GM21367 (cell line): ENCODE measurements at regions not wholly inside any gene's neighbourhood (a gene's known extent, or its start where the extent isn't known, plus 50 kb on each side); places are given as distances from the start of the nearest gene placed in this dataset.

Experiments
- ATAC-seq: cut with Tn5 transposase; IDR thresholded peaks from one replicate; pipeline ENCODE4 v1.9.1; 2021; ENCODE audit not compliant: unreplicated experiment

- no peak for ATAC-seq
These were observed 123.6 kb upstream of the MID1 start for GRCh38 chrX:10744007-10744406.

- no peak for ATAC-seq
These were observed 127.6 kb upstream of the MID1 start for GRCh38 chrX:10747975-10748374.

- ATAC-seq = no peak
These were observed 128.7 kb upstream of the MID1 start for GRCh38 chrX:10749113-10749512.

DNA sequence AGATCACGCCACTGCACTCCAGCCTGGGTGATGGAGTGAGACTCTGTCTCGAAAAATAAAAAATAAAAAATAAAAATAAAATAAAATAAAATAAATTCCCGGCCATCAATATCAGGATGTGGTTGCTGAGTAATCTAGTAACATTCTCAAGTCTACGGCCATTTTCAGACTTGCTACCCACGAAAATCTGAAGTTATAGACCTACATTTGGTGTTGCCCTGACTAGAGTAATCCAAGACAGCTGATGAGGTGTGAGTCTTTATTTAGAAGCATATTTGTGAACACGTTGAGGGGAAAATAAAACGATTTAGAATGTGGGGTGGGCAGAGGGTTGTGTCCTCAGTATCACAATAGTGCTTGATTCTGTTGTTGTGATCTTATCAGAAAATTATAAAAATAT, 130.2 kb upstream of the MID1 start:
- ATAC-seq = no peak

DNA sequence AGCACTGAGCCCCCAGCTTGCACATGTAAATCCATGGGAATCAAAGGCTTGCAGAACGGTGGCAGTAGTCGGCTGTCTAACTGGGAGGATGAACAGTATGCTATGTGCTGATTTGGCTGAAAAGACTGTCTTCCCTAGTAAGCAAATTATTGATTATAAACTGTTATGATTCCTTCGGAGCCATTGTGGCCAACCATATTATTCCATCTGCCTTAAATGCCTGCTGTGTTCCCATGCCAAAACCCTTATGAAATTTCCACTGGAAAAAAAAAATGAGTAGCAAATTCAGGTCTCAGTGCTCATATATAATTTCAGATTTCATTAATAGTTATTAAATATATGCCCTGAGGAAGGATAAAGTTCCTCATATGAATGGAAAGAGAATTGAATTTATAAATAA, 132.7 kb upstream of the MID1 start:
- no peak for ATAC-seq

- no peak for ATAC-seq
These were observed 134.1 kb upstream of the MID1 start for GRCh38 chrX:10754445-10754844.

- no peak for ATAC-seq
These were observed 135.3 kb upstream of the MID1 start for GRCh38 chrX:10755439-10756334.

DNA sequence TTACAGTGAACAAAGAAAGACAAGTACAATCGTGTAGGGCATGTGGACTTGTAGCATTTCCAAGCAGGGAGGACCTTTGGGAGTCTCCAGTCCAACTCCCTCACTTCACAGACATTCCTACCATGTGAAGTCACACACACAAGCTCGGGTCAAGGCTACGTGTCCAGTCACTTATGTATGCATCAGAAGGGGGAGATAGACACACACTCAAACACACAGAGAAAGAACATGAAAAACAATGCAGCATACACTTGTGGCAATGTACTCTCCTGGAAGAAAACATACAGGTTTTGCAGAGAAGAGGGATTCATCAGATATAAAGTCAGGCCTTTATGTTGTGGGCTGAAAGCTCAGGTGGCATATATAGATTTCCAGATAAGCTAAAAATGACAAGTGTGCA, 136.1 kb upstream of the MID1 start:
- ATAC-seq = no peak

DNA sequence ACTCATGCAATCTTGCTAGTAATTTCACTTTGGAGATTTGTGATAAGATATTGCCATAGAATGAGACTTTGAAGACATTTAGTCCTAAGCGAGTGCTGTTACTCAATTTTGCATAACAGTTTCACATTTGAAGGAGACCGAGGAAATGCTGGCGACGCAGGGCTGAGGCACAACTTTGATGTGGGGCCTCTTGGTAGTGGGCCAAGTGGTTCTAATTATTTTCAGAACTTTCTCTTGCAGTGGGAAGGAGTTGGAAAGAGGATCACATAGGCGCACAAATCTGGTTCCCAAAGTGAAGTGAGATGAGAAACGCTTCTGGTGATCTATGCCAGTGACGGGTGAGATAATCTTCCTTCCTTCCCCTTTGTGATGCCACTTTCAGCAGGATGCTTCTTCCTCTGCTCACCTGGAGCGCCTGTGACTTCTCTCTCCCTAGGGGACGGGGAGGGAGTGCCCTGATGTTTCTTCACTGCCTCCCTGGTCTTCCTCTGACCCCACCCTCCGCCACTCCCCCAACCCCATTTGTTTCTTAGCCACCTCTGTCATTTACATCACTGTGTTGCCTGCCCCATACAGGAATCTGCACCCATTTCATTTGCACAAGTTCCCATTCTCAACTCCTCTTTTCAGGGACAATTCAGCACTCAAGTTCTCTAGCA, 138.9 kb upstream of the MID1 start:
- no peak for ATAC-seq

GRCh38 chrX:10761447-10761846, 141.1 kb upstream of the MID1 start:
- ATAC-seq = no peak

DNA sequence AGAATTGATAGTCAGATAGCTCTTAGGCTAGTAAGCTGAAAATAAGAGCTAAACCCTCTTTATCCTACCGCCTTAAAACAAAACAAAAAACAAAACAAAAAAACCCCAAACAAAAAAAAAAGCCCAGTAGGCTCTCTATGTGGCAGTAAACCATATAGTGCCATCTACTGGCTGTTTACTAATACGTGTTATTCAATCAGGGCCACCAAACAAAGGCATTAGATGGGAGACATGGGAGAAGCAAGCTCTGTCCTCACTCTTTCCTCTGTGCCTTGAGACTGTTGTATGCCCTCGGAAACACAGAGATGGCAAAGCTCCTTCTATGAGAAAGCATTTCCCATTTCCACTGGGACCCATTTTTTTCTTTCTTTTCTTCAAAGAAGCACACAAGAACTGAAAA, 148.8 kb upstream of the MID1 start:
- no peak for ATAC-seq

GRCh38 chrX:10769696-10770619, 149.6 kb upstream of the MID1 start:
- no peak for ATAC-seq

- no peak for ATAC-seq
These were observed 152.9 kb upstream of the MID1 start for GRCh38 chrX:10773318-10773717.

DNA sequence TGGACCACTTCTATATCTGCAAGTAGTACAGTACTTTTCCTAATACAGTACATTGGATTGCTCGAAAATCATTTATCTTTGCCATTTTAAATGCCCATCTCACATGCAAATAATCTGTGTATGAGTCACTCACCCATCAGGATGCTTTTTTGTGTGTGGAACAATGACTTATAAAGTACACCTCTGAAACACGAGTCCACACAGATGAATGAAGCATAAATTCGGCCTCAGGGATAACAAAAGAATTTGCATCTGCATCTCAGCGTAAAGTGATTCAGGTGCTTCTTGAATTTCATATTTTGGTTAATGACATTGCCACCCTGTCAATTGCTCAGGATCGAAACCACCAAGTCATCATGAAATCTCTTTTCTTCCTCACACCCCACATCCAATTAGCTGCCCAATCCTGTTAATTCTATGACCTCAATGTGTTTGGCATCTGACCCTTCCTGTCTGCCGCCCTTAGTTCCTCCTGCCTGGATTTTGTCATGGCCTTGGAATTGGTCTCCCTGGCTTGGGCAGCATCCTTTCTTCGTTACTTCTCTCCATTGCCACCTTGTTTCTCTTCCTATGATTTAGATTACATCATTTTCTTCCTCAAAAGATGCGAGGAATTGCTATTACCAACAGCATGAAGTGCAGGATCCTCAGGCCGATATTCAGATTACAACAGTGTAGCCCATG, 161.6 kb upstream of the MID1 start:
- no peak for ATAC-seq

DNA sequence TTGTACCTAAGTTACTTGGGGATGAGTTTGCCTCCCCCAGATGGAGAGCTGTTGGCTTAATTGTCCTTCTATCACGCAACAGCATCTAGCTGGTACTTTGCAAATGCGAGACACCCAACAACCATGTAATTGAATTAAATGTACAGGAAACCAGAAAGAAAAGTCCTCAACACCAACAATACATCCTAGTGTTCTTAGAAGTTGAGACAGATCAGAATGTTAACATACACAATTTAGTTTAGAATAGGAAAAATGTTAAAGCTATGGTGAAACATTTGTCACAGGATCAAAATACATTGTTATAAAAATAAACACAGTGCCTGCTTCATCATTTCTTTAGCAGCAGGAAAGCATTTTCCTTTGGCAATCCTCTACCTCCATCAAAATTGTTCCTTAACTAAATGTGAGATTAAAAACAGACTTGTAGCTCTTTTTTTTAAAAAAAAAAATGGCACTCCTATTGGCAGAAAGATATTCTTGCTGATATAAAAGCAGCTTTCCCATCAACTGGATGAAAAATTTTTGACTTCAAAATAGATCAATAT, 163.1 kb upstream of the MID1 start:
- ATAC-seq = no peak

GRCh38 chrX:10787264-10787663, 166.9 kb upstream of the MID1 start:
- ATAC-seq = no peak

DNA sequence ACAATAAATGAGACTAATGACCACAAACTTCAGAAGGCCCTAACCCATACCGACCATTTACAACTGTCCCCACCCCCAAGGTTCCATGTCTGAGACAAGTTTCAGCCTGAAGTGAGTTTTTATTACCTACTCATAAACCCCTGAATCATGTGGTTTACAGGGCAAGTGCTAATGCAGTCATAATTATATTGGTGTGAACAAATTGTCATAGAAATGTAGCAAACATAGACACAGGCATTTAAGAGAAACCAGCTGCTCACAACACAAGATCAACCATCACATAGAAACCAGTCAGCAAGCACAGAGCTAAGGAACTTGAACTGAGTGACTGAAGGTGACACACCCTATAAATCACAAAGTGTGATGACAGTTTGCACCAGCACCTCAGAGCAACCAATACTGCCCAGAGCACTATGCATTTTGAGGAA, 173.8 kb upstream of the MID1 start:
- ATAC-seq = no peak

DNA sequence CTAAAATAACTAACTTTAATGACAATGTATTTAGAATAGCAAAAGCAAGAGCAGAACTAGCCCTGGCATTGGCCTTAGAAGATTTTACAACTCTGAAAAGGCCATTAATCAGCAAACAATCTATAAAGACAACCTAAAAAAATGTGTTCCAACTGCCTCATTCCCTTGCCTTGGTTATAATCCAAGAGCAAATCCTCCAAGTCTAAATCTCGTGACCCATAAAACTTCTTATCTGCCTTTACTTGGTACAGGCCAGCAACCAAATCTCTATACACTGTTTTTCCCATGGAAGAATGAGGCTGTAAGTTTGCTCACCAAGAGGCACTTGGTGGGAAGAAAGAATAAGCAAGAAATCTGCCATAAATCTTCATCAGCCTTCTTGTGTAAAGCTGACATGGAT, 175.3 kb upstream of the MID1 start:
- no peak for ATAC-seq

DNA sequence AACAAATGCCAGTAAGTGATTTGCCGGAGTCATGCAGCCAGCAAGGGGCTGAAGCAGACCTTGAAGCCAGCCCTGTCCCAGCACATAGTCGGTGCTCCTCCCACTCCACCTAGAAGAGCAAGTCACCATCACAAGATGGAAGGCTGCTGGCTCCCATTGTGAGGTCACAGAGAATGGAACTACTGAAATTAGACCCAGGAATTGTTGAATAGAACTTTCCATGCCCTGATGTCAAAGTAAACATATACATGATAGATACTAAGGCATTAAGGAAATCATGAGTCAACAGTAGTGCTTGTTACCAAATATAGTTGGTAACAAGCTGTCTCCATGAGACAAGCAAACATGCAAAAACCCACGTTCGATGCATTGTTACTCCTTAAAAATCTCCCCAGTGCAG, 177.1 kb upstream of the MID1 start:
- ATAC-seq = no peak

- ATAC-seq = no peak
These were observed 177.7 kb upstream of the MID1 start for GRCh38 chrX:10798041-10798440.

DNA sequence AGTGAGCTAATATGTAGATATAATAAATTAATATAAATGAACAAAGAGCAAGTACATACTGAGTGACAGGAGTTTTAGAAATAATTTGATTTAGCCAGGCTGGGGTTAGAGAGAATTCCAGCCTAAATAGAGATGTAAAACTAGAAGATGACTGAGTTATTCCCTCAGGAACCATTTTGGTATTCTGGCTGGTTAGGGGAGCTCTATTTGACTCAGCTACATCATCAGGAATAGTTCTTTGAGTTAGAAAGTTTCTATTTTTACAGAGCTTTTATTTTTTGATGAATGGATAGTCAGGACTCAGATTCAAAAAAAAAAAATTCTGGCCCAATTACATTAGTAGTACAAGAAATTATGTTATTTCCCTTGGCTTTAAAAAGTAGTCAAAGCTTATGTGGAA, 180.4 kb upstream of the MID1 start:
- ATAC-seq = no peak
